Left ventricle myocardium inferior (tissue), 1 donor: ENCODE measurements at regions not wholly inside any gene's neighbourhood (a gene's known extent, or its start where the extent isn't known, plus 50 kb on each side); places are given as distances from the start of the nearest gene placed in this dataset.

ENCODE experiments used
- DNase-seq: peaks from one replicate; pipeline ENCODE4 v3.0.0-alpha.2; 2020
- H3K27ac ChIP-seq: fragments of 200-600 bp; replicated peaks from 2 replicates; pipeline ENCODE4 v1.8.0; 2021
- H3K27me3 ChIP-seq: fragments of 200-600 bp; 2 replicates; pipeline ENCODE4 v1.8.0; 2021; ENCODE audit warnings: low read depth
- H3K36me3 ChIP-seq: fragments of 200-600 bp; 2 replicates; pipeline ENCODE4 v1.8.0; 2021
- H3K4me1 ChIP-seq: fragments of 200-600 bp; 2 replicates; pipeline ENCODE4 v1.8.0; 2021
- H3K4me3 ChIP-seq: fragments of 200-600 bp; 2 replicates; pipeline ENCODE4 v1.8.0; 2021; ENCODE audit warnings: mild to moderate bottlenecking, moderate library complexity
- H3K9me3 ChIP-seq: fragments of 200-600 bp; replicated peaks from 2 replicates; pipeline ENCODE4 v1.8.0; 2021
- CTCF ChIP-seq: fragments of 200-600 bp; IDR thresholded peaks from 2 replicates; pipeline ENCODE4 v1.8.0; 2021; ENCODE audit warnings: antibody characterized with exemption, mild to moderate bottlenecking, borderline replicate concordance
- intact Hi-C: fragments of 100-400 bp; cut with micrococcal nuclease; formaldehyde crosslinking; loops from one replicate; pipeline ENCODE4 v1.11.0; 2022
- donor health status: DM: no; HTN: yes; CAD: no; lungs with severe emphysema.

- intact Hi-C loops, result no loop called here
- Histone ChIP-seq H3K9me3 (no peaks in the 10 kb centered on the region), H3K27me3 (peaks cover 65% of the 10 kb centered on the region), H3K36me3 (no peaks in the 10 kb centered on the region), H3K4me3 (no peak overlapping the region), H3K4me1 (no peaks in the 10 kb centered on the region), H3K27ac (no peak overlapping the region)
- no peak for DNase-seq
- TF ChIP-seq CTCF, result no peak
Observed at GRCh38 chr17:79299349-79299748, 224.7 kb downstream of the ENGASE start.

- intact Hi-C loops, result no loop called here
- no peak overlapping the region for H3K27ac ChIP-seq
- H3K9me3 ChIP-seq, result no peaks in the 10 kb centered on the region
- TF ChIP-seq CTCF, result no peak
- no peaks in the 10 kb centered on the region for H3K4me1 ChIP-seq
- DNase-seq, result no peak
- H3K27me3 ChIP-seq, result peaks cover 65% of the 10 kb centered on the region
- no peaks in the 10 kb centered on the region for H3K36me3 ChIP-seq
- H3K4me3 ChIP-seq, result no peak overlapping the region
Observed at GRCh38 chr17:79298799-79299198, 224.2 kb downstream of the ENGASE start.

DNA sequence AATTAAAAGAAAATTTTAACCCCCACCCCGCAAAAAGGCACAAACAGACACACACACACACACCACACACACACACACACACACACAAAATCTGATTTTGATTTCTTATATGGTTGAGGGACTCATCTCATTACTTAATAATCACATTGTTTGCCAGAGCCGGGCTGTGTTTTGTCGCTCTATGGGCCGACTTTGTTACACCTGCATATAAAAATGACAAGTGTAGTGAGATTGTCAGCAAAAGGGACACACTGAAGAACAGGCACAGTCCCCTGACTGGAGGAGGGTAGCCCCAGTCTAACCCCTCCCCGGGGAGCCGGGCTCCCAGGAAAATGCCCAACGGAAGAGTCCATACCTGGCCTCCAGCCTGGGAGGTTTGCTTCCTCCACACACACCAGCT is 221.6 kb downstream of the ENGASE start:
- no peak for TF ChIP-seq CTCF
- intact Hi-C loops, result no loop called here
- no peak overlapping the region for H3K27ac ChIP-seq
- peaks cover 72% of the 10 kb centered on the region for H3K27me3 ChIP-seq
- no peak for DNase-seq
- no peak overlapping the region for H3K4me3 ChIP-seq
- H3K9me3 ChIP-seq, result no peaks in the 10 kb centered on the region
- no peaks in the 10 kb centered on the region for H3K36me3 ChIP-seq
- H3K4me1 ChIP-seq, result no peaks in the 10 kb centered on the region

DNA sequence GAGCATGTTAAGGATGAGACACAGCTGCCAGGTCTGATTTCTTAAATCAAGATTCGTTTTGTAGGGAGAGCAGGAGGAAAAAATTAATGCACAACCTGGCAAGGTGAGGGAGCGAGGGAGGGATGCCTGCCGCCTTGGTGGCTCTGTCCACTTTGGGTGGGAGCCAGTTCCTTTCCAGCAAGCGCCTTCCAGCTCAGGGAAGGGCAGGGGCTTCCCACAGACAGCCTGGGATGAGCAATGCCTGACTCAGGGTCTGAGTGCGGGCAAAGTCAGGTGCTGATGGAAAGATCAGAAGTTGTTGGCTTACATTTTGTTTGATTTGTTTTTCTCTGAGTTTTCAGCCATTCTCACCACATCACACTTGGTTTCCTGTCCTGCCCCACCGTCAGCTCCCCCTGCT is 220.7 kb downstream of the ENGASE start:
- H3K4me1 ChIP-seq, result no peaks in the 10 kb centered on the region
- H3K4me3 ChIP-seq, result no peak overlapping the region
- no peak for TF ChIP-seq CTCF
- intact Hi-C loops, result no loop called here
- no peaks in the 10 kb centered on the region for H3K36me3 ChIP-seq
- no peak for DNase-seq
- no peaks in the 10 kb centered on the region for H3K9me3 ChIP-seq
- H3K27ac ChIP-seq, result no peak overlapping the region
- peaks cover 76% of the 10 kb centered on the region for H3K27me3 ChIP-seq

- H3K9me3 ChIP-seq, result no peaks in the 10 kb centered on the region
- no peak overlapping the region for H3K4me3 ChIP-seq
- H3K4me1 ChIP-seq, result no peaks in the 10 kb centered on the region
- H3K36me3 ChIP-seq, result no peaks in the 10 kb centered on the region
- H3K27me3 ChIP-seq, result peaks cover 76% of the 10 kb centered on the region
- DNase-seq, result peak; percentile 56
- no peak for TF ChIP-seq CTCF
- H3K27ac ChIP-seq, result no peak overlapping the region
- intact Hi-C loops, result no loop called here
Observed at GRCh38 chr17:79294459-79295071, 219.9 kb downstream of the ENGASE start.
